HG02610 (cell line): ENCODE measurements at regions not wholly inside any gene's neighbourhood (a gene's known extent, or its start where the extent isn't known, plus 50 kb on each side); places are given as distances from the start of the nearest gene placed in this dataset.
A peak's percentile ranks its signal among the peaks of the same experiment; 100 is the strongest.
"Not testable (repeated sequence)": the region's sequence is repeated elsewhere in the genome, so short reads cannot be mapped to it uniquely, and the experiment has no call there.

Experiments used
- ATAC-seq: cut with Tn5 transposase; IDR thresholded peaks from one replicate; pipeline ENCODE4 v1.9.1; 2021; ENCODE audit warnings: mild to moderate bottlenecking, moderate library complexity; ENCODE audit not compliant: unreplicated experiment

GRCh38 chr2:128503399-128504245, 185.0 kb upstream of the HS6ST1 start:
- ATAC-seq: no peak

GRCh38 chr2:128504246-128505149, 185.8 kb upstream of the HS6ST1 start:
- no peak for ATAC-seq

- no peak for ATAC-seq
Measured at GRCh38 chr2:128505150-128505490, 186.5 kb upstream of the HS6ST1 start.

- no peak for ATAC-seq
Measured at GRCh38 chr2:128505575-128506526, 187.2 kb upstream of the HS6ST1 start.

- ATAC-seq: no peak
Measured at GRCh38 chr2:128506534-128506933, 187.9 kb upstream of the HS6ST1 start.

- no peak for ATAC-seq
Measured at GRCh38 chr2:128510701-128511397, 192.2 kb upstream of the HS6ST1 start.

GRCh38 chr2:128511731-128512378, 193.2 kb upstream of the HS6ST1 start:
- ATAC-seq: no peak

- no peak for ATAC-seq
Measured at GRCh38 chr2:128512379-128513115, 193.9 kb upstream of the HS6ST1 start.

- no peak for ATAC-seq
Measured at GRCh38 chr2:128513116-128513960, 194.7 kb upstream of the HS6ST1 start.

- ATAC-seq: no peak
Measured at GRCh38 chr2:128513961-128514283, 195.3 kb upstream of the HS6ST1 start.

- ATAC-seq: no peak
Measured at GRCh38 chr2:128514555-128514955, 195.9 kb upstream of the HS6ST1 start.

- ATAC-seq: no peak
Measured at GRCh38 chr2:128516938-128517337, 198.3 kb upstream of the HS6ST1 start.

GRCh38 chr2:128519028-128519427, 200.4 kb upstream of the HS6ST1 start:
- ATAC-seq: not testable (repeated sequence)

- ATAC-seq: no peak
Measured at GRCh38 chr2:128519517-128520215, 201.0 kb upstream of the HS6ST1 start.

GRCh38 chr2:128520340-128520739, 201.7 kb upstream of the HS6ST1 start:
- ATAC-seq: no peak

GRCh38 chr2:128520791-128521190, 202.1 kb upstream of the HS6ST1 start:
- ATAC-seq: peak; percentile 93

- ATAC-seq: no peak
Measured at GRCh38 chr2:128521482-128521881, 202.8 kb upstream of the HS6ST1 start.

- no peak for ATAC-seq
Measured at GRCh38 chr2:128522829-128523228, 204.2 kb upstream of the HS6ST1 start.
